HG02852 (cell line): ENCODE measurements at regions not wholly inside any gene's neighbourhood (a gene's known extent, or its start where the extent isn't known, plus 50 kb on each side); places are given as distances from the start of the nearest gene placed in this dataset.
"Not testable (repeated sequence)": the region's sequence is repeated elsewhere in the genome, so short reads cannot be mapped to it uniquely, and the experiment has no call there.

ENCODE experiments used
- ATAC-seq: cut with Tn5 transposase; IDR thresholded peaks from one replicate; pipeline ENCODE4 v1.9.1; 2021; ENCODE audit warnings: mild to moderate bottlenecking, moderate library complexity; ENCODE audit not compliant: unreplicated experiment

DNA sequence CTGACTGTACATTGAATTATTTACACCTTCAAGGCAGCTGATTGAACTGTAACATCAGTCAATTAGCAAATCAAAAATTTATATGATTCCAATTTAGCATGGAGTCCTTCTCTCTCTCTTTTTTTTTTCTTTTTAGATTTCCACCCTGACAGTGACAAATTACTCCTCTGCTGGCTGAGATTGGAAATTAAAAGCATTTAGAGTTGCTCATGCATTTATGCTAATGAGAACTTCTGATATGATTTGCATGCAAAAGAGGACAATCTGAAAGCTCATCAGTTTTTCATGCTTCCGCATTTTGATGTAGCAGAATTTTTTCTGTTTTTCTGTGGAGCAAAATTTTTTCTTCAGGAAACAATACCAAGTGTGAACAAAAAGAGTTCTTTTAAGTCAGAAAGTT, 130.5 kb upstream of the NOX3 start:
- no peak for ATAC-seq

DNA sequence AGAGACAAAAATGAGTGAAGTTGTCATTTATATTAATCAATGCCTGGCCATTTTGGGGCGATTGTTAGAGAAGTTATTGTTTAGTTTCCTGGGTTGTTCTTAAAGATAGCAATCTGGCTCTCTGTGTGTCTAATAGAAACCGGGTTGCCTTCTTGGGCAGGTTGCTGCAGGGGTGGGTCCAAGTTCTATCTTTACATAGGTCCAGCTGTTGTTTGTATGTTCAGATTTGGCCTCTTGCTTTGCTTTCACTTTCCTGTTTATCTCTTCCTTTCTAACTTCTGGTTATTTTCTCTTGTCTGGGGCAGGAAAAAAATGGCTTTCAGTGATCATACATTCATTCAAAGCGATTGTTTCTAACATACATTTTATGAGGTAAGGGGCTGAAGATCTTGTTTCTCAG, 128.4 kb upstream of the NOX3 start:
- no peak for ATAC-seq

DNA sequence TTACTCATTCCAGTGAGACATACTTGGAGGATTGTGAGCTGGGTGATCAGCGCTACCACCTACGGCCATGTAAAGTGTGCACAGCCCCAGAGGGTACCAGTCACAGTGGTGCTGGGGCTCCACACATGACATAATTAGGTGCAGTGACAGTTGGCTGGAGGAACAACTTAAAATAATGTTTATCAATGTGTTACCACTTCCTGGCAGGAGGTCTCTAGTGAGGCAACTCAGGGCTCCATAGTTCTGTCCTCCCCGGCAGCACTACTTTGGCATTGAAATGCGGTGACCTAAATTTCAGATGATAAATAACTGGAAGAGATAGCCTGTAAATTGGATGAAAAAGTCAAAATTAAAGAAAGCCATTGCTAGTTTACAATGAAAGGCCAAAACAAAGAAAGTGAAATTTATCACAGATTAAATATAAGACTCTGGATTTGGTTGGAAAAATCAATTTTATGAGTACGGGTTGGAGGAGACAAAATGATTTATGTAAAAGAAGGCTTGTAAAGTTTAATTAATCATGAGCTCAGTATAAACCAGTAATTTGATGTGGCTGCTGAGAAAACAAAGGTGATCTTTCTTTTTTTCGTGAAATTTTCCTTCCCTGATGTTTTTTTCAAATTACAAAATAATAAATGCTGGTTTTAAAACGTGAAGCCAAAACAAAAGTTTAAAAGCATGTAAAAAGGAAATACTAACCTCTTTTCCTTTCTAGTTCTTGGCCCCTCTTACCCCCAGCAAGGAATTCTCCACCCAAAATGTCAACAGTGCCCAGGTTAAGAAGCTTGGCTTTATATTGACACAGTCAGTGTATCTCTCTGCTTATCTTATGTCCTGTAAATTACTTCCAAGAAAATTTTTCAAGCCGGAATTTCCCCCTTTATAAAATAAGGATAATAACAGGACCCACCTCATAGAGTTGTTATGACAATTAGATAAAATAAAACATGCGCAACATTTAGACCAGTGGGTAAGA, 126.7 kb upstream of the NOX3 start:
- no peak for ATAC-seq

DNA sequence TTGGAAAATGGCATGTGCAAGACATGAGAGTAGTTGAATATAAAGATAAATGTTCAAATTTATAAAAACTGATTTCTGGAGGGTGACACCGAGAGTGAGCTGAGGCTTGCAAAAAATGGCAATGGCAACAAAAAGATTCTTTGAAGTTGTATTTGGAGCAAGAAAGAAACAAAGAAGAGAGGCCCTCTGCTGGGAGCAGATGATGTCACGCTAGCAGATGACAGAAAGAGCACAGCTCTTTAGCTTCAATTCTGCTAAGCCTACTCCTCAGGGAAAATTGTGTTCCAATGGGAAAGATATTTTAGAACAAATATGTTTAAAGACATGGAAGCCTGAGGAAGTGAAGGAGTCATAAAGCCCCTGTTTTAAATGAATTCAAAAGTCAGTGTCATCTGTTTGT, 125.3 kb upstream of the NOX3 start:
- no peak for ATAC-seq

DNA sequence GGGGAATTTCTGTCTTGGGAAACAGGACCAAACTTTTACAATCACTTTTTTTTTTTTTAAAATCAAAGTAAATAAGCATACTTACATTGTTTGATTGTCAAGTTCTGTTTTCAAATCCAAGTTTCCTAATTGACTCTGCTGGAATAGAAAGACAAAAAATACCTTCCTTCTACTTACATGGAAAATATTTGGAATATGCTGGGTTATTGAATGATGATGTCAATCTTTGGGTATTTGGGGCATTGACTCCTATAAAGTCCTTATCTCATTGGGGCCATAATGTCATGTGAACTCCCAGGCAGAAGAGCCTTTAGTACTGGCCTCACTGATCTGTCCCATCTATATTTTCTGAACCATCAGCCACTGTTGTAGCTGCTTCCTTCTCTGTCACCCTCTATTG, 122.6 kb upstream of the NOX3 start:
- ATAC-seq: no peak

DNA sequence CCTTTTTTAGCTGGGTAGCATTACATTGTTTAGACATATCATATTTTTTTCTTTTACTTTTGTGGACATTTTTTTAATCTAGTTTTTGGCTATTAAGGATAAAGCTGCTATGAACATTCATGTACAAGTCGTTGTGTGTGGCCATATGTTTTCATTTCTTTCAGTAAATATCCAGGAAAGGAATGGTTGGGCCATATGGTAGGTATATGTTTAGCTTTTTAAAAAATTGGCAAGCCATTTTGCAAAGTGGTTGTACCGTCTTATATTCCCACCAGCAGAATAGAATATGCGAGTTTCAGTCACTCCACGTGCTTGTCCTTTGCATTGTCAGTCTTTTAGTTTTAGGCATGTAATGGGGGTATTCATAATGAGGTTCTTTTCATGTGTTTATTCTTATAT, 106.3 kb upstream of the NOX3 start:
- no peak for ATAC-seq

DNA sequence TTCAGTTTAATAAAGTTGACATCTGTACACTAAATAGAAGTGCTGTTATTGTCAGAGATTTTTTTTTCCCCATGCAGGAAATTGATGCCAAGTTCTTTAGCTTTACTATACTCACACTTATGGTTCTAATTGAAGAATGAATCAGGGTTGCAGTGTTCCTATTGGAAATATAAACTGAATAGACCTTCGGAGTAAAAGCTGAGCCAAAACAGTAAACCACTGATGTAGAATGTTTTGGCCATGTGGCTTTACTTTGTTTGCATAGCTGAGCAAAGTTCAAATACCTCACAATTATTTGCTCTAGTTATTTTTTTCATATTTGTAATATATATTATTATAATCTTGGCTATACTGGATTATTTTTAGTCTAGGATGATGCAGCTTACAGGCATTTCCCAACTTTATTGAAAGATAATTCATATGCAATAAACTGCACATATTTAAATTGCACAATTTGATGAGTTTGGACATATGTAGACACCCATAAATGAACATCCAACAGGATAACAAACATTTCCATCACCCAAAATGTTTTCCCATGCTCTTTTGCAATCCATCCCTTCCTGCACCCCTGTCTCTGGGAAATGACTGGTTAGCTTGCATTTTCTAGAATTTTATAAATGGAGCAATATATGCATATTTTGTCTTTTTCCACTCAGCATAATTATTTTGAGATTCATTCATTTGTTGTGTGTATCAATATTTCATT, 105.8 kb upstream of the NOX3 start:
- no peak for ATAC-seq

DNA sequence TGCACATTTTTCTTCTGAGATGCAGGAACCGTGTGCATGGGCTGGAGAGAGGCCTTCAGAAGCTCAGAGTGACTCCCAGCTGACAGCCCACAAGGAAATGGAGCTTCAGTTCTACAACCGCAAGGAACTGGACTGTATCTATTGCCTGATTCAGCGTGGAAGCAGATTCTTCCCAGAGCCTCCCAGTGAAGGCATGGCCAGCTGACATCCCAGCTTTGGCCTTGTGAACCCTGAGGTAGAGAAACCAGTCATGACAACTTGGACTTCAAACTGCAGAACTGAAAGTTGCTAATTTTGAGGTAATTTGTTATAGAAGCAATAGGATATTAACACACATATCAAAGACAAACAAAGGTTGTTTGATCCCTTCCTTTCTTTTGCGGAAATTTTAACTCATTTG, 94.3 kb upstream of the NOX3 start:
- no peak for ATAC-seq

DNA sequence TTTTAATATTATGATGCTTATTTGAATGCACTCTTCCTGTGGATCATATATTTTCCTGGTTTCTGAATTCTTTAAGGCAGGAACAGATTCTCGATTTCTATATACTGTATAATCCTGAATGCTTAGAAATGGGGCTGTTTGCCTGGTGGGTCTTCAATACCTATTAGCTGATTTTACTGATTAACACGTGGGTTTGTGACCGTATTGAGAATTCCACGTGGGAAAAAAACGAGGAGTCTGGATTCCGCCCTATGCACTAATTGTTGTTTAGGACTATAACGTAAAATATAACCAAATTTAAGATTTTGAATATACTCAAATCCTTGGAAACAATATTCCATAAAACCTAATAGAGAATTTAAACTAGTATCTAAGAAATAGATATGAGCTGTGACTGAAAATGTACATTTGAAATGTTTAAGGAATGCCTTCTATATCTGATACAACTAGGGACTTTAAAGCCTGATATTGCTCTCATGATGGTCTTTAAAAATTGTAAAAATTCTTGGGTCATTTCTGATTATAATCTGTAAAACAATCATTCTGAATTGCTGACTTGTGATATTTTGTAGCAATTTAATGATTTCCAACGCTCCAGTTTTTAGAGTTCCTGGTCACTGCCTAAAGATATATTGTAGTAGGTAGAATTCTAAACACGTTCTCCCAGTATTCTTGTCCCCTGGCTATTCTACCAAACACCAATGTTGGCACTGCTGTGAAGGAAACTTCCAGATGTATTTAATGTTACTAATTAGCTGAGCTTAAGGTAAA, 93.6 kb upstream of the NOX3 start:
- no peak for ATAC-seq

DNA sequence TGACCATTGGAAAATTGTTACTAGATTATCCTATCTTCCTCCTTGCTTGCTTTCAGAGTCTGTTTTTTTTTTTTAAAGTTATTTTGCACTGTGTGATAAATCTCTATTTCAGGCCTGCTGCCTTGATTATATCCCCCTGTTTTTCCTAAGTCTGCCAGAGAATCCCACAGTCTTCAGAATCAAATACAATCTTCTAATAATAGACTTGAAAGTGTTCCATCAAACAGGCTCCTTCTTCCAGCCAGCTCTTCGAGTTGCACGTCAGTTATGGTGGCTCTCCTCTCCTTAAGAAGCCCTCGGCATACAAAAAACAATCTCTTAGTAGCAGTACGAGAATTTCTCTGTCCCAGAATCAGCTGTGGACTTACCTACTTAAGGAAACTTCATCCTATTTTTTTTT, 92.9 kb upstream of the NOX3 start:
- ATAC-seq: no peak

DNA sequence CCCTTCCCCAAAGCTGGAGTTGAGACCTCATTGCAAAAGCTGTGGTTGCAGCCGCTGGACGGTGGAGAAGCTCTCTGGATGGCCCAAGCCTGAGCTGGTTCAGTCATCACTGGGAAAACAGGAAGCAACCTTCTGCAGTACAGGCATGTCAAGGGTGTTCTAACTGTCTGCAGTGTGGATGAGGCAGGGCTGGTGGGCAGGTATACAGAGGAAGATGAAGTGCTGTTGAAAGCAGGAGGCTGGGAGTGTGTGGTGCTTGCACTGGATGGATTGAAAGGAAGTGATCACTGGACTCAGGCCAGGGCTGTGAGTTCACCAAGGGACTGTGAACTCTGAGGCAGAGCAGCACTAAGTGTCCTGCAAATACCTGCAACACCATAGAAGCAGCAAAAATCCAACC, 89.0 kb upstream of the NOX3 start:
- ATAC-seq: no peak

DNA sequence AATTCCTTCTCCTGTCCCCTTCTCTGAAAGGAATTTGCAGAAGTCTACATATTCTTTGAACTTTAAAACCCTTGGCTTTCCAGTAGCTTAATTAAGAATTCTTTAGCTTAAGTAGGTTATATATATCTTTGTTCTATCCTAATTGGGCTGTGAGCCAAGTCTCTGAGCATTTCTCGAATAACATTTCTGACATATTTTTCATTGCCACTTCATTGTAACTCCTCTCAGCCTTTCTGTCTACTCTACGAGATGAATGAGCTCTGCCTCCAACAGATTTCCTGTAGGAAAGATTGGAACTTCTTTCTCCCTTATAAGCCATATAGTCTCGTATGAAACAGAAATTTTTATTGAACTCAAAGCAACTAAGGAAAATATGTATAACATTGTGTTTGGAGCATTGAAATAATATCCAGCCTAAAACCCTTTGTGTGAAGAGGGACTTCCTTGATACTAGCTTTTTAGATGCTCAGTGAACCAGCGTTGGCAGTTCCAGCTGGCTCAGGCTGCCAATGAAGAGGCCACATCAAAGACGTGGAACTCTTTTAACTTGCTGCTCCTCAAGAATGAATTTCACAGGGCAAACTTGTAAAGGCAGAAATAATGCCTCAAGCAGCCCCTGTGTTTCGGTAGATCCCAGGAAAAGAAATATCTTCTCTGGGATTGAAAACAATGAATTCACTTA, 87.7 kb upstream of the NOX3 start:
- ATAC-seq: no peak

DNA sequence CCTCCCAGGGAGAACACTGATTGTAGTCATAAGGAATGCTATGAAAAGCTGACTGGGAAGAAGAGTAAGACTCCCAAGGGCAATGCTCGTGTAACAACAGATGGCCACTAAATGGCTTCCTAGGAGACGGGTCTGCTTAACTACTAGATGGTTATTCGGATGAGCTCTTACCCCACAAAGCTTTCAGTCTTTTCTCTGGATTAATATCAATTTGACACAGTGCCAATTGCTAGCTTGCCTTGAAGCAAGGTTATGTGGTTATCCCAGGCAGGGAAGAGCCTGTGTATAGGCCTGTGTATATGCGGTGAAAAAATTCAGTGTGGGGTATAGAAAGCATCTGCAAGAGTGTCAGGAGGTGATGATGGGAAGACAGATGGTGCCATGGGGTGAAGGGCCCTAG, 86.4 kb upstream of the NOX3 start:
- no peak for ATAC-seq

DNA sequence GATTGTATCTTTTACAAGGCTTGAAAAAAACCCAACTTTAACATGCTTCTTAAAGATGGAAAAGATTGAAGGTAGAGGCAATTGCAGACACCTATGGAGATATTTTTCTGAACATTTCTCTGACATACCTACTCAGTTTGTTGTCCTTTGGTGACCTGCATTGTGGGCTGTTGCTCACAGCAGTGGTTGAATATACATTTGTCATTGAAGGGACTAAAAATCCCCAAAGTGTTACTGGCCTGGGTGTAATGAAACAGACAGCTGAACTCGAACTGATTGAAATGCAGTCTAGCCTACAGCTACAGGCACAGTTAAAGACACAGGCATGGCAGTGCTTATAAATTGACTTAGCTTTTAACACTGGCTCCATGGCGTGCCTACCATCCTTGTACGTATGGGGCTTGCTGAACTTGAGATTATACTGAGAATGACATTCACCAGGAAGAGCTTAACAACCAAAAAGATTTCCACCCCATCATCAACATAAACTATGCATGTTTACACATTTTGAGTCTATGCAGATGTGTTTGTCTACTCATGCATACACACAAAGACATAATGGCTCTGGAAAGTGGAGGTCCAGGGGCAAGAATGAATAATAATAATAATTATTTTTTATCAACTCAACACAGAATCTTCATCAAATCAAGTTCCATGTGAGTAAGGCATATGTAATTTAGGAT, 83.2 kb upstream of the NOX3 start:
- ATAC-seq: no peak

DNA sequence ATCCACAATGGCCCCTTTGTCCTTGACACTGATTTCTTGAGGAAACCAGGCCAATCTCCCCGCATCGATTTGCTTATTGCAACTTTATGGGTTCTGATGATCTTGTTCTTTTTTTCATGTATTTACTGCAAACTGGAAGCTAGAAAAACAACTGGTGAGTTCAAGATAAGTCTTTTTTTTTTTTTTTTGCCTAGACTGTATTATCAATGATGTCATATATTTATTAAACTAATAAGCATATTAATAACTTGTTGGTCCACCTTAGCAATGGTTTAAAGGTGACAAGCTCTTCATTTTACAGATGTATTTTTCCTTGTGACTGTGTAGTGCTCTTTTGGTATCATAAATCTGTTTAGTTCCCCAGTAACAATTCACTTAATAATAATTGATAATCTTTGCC, 79.0 kb upstream of the NOX3 start:
- no peak for ATAC-seq

DNA sequence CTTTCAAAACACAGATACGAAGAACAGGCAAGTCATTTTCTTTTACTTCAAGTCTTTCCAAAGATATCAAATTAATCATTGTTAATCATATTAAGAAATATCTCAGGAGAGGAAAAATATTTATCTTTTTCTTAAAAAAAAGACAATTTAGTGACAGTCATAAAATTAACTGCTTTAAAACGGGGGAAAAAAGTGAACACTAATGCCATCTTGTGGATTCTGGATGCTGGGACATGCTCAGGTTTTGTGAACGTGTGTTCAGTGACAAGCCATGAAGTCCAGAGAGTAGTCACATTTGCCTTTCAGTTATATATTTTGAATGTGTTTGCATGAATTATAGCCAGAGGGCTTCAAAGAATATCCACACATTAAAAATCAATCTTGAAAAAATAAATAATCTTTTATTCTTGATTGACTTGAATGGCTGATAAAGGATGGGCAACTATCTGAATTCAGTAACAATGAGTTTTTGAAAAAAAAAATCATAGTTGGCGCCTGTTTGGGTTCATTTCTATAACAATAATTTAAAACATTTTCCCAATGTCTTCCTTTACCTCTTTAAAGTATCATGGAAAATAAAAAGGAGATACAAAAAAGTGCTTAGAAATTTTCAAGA, 74.7 kb upstream of the NOX3 start:
- ATAC-seq: no peak

DNA sequence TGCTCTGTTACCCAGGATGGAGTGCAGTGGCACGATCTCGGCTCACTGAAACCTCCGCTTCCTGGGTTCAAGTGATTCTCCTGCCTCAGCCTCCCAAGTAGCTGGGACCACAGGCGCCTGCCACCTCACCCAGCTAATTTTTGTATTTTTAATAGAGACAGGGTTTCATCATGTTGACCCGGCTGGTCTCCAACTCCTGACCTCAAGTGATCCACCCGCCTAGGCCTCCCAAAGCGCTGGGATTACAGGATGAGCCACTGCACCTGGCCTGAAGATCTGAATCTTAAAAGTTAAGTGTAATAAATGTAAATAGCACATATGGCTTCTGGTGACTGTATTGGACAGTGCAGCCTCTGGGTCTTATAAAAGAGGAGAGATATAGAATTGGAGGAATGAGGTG, 74.2 kb upstream of the NOX3 start:
- ATAC-seq: not testable (repeated sequence)

DNA sequence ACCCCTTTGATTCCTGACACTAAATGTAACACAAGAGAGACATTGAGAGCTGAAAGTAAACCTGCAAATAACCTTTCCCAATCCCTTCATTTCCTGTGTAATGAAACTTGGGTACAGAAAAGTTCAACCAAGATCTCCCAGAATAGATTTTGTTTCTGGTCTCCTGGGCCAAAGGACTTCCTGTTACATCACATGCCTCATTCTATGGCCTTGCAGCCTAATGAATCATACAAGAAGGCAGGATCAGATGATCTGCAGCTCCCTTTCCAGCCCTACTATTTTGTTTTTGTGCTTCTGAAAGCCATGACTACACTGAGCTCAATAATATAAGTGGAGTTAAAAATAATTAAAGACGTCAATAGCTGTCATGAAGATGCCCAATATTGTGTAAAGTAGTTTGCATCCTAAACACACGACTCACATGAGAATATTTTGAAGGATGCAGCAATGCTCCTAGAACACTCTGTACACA, 73.4 kb upstream of the NOX3 start:
- peak; percentile 57 for ATAC-seq

DNA sequence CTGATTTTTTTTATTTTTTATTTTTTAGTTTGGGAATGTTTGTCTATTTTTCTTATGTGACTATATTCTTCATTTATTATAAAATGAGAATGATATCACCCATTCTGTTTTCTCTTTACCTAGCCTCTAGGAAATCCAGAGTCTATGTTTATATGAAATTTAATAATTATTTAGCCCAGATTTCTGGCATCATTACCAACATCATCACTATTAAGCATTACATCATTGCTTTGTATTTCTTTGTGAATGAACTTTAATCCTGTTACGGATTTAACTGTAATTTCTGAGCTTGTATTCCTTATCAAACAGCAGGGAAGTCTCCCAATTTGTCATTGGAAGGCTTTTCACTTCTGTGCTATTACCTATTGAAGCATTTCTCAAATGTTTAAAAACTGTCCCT, 72.7 kb upstream of the NOX3 start:
- ATAC-seq: no peak

DNA sequence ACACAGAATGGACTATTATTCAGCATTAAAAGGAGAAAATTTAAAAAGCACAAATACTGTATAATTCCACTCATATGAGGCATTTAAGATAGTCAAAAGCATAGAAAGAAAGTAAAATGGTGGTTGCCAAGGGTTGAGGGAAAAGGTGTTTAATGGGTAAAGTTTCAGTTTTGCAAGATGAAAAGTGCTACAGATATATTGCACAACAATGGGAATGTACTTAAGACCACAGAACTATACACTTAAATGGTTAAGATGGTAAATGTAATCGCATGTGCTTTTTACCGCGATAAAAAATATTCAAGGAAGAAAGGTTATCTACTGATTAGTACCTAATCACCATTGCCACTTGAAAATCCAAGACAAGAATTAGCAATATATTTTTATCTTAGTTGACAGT, 71.8 kb upstream of the NOX3 start:
- ATAC-seq: no peak
